Astrocyte (in vitro differentiated cells and primary cell): ENCODE measurements at regions not wholly inside any gene's neighbourhood (a gene's known extent, or its start where the extent isn't known, plus 50 kb on each side); places are given as distances from the start of the nearest gene placed in this dataset.

ENCODE experiments used
- DNase-seq: peaks from one replicate; pipeline ENCODE4 v3.0.0-alpha.2; 2010; ENCODE audit warnings: low read depth
- FAIRE-seq: peaks from 2 replicates; lab custom pipeline; 2011; peaks lifted over from hg19 to GRCh38; lab: Jason Lieb, UNC
- H2AFZ ChIP-seq: 2 replicates; pipeline ENCODE4 v1.6.0; 2012; ENCODE audit warnings: low read depth, low read length, inconsistent platforms
- H3K27ac ChIP-seq: 2 replicates; pipeline ENCODE4 v1.5.1; 2011; ENCODE audit warnings: low read depth, low read length, inconsistent platforms
- H3K27me3 ChIP-seq: 2 replicates; pipeline ENCODE4 v1.6.0; 2011; ENCODE audit warnings: low read length, inconsistent platforms; ENCODE audit not compliant: insufficient read depth
- H3K36me3 ChIP-seq: 2 replicates; pipeline ENCODE4 v1.5.1; 2011; ENCODE audit warnings: low read length, inconsistent platforms; ENCODE audit not compliant: insufficient read depth
- H3K4me1 ChIP-seq: 2 replicates; pipeline ENCODE4 v1.5.1; 2011; ENCODE audit warnings: low read length, inconsistent platforms; ENCODE audit not compliant: insufficient read depth
- H3K4me2 ChIP-seq: 2 replicates; pipeline ENCODE4 v1.6.0; 2012; ENCODE audit warnings: low read length, inconsistent platforms
- H3K4me3 ChIP-seq: 2 replicates; pipeline ENCODE4 v1.5.1; 2011; ENCODE audit warnings: low read depth, mild to moderate bottlenecking, low read length, inconsistent platforms; ENCODE audit not compliant: insufficient read depth
- H3K79me2 ChIP-seq: 2 replicates; pipeline ENCODE4 v1.6.0; 2012; ENCODE audit warnings: mild to moderate bottlenecking, low read length, inconsistent platforms; ENCODE audit not compliant: insufficient read depth
- H3K9ac ChIP-seq: 2 replicates; pipeline ENCODE4 v1.6.0; 2012; ENCODE audit warnings: mild to moderate bottlenecking, low read length, inconsistent platforms
- H3K9me3 ChIP-seq: 2 replicates; pipeline ENCODE4 v1.5.1; 2012; ENCODE audit warnings: low read depth, mild to moderate bottlenecking, low read length, inconsistent platforms; ENCODE audit not compliant: insufficient read depth
- H4K20me1 ChIP-seq: 2 replicates; pipeline ENCODE4 v1.6.0; 2012; ENCODE audit warnings: low read length, inconsistent platforms; ENCODE audit not compliant: insufficient read depth
- H3K27ac Mint-ChIP-seq: one replicate; pipeline ENCODE4 v1.8.0; 2021; ENCODE audit warnings: mild to moderate bottlenecking, mixed read lengths; ENCODE audit not compliant: unreplicated experiment
- H3K27me3 Mint-ChIP-seq: one replicate; pipeline ENCODE4 v1.8.0; 2021; ENCODE audit warnings: low read depth, mixed read lengths; ENCODE audit not compliant: unreplicated experiment
- H3K36me3 Mint-ChIP-seq: one replicate; pipeline ENCODE4 v1.8.0; 2021; ENCODE audit warnings: low read depth, mixed read lengths; ENCODE audit not compliant: unreplicated experiment
- H3K4me1 Mint-ChIP-seq: one replicate; pipeline ENCODE4 v1.8.0; 2021; ENCODE audit warnings: low read depth, mixed read lengths; ENCODE audit not compliant: unreplicated experiment
- H3K4me3 Mint-ChIP-seq: one replicate; pipeline ENCODE4 v1.8.0; 2021; ENCODE audit warnings: mild to moderate bottlenecking, moderate library complexity, mixed read lengths; ENCODE audit not compliant: unreplicated experiment
- H3K9me3 Mint-ChIP-seq: one replicate; pipeline ENCODE4 v1.8.0; 2021; ENCODE audit warnings: mild to moderate bottlenecking, mixed read lengths; ENCODE audit not compliant: unreplicated experiment
- EZH2 ChIP-seq: IDR thresholded peaks from 2 replicates; pipeline ENCODE4 v1.6.1; 2012; ENCODE audit warnings: mild to moderate bottlenecking, low read length, inconsistent platforms; ENCODE audit not compliant: insufficient read depth
- TF ChIP-seq, protein P1 (sequence below): IDR thresholded peaks from 2 replicates; pipeline ENCODE4 v1.5.1; 2011; ENCODE audit warnings: low read depth, mild to moderate bottlenecking, inconsistent platforms, low read length, moderate library complexity; ENCODE audit not compliant: insufficient read depth

GRCh38 chr12:58140395-58140794 lies 199.0 kb downstream of the ATP23 start:
- H3K4me3 Mint-ChIP-seq, result no peak overlapping the region
- H3K27me3 ChIP-seq, result no peaks in the 10 kb centered on the region
- no peaks in the 10 kb centered on the region for H4K20me1 ChIP-seq
- H3K27ac Mint-ChIP-seq, result no peak overlapping the region
- TF ChIP-seq EZH2, result no peak
- TF ChIP-seq, protein P1, sequence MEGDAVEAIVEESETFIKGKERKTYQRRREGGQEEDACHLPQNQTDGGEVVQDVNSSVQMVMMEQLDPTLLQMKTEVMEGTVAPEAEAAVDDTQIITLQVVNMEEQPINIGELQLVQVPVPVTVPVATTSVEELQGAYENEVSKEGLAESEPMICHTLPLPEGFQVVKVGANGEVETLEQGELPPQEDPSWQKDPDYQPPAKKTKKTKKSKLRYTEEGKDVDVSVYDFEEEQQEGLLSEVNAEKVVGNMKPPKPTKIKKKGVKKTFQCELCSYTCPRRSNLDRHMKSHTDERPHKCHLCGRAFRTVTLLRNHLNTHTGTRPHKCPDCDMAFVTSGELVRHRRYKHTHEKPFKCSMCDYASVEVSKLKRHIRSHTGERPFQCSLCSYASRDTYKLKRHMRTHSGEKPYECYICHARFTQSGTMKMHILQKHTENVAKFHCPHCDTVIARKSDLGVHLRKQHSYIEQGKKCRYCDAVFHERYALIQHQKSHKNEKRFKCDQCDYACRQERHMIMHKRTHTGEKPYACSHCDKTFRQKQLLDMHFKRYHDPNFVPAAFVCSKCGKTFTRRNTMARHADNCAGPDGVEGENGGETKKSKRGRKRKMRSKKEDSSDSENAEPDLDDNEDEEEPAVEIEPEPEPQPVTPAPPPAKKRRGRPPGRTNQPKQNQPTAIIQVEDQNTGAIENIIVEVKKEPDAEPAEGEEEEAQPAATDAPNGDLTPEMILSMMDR, result no peak
- H3K4me2 ChIP-seq, result no peak overlapping the region
- no peaks in the 10 kb centered on the region for H3K9me3 ChIP-seq
- H3K79me2 ChIP-seq, result no peaks in the 10 kb centered on the region
- H3K36me3 ChIP-seq, result no peaks in the 10 kb centered on the region
- H3K27me3 Mint-ChIP-seq, result peaks cover 3% of the 10 kb centered on the region
- H3K36me3 Mint-ChIP-seq, result no peaks in the 10 kb centered on the region
- no peaks in the 10 kb centered on the region for H3K4me1 Mint-ChIP-seq
- peaks cover 6% of the 10 kb centered on the region for H3K9me3 Mint-ChIP-seq
- H3K4me3 ChIP-seq, result no peak overlapping the region
- no peak overlapping the region for H3K9ac ChIP-seq
- FAIRE-seq (no peak), DNase-seq (no peak)
- H2AFZ ChIP-seq, result no peak overlapping the region
- H3K4me1 ChIP-seq, result no peaks in the 10 kb centered on the region
- no peak overlapping the region for H3K27ac ChIP-seq

- Mint-ChIP-seq H3K27ac (no peak overlapping the region), H3K4me1 (no peaks in the 10 kb centered on the region), H3K27me3 (peaks cover 3% of the 10 kb centered on the region), H3K9me3 (peaks cover 7% of the 10 kb centered on the region), H3K36me3 (no peaks in the 10 kb centered on the region), H3K4me3 (no peak overlapping the region)
- no peak overlapping the region for H3K4me2 ChIP-seq
- no peaks in the 10 kb centered on the region for H3K27me3 ChIP-seq
- no peak for DNase-seq
- no peak overlapping the region for H3K4me3 ChIP-seq
- FAIRE-seq, result no peak
- no peaks in the 10 kb centered on the region for H4K20me1 ChIP-seq
- no peak overlapping the region for H3K9ac ChIP-seq
- H3K79me2 ChIP-seq, result no peaks in the 10 kb centered on the region
- TF ChIP-seq, protein P1, result no peak
- no peak for TF ChIP-seq EZH2
- H3K36me3 ChIP-seq, result no peaks in the 10 kb centered on the region
- H3K4me1 ChIP-seq, result no peaks in the 10 kb centered on the region
- H2AFZ ChIP-seq, result no peak overlapping the region
- no peaks in the 10 kb centered on the region for H3K9me3 ChIP-seq
- no peak overlapping the region for H3K27ac ChIP-seq
These were observed 201.6 kb downstream of the ATP23 start for GRCh38 chr12:58142991-58143390.

GRCh38 chr12:58143498-58143995 lies 202.2 kb downstream of the ATP23 start:
- Histone ChIP-seq H3K4me2 (no peak overlapping the region), H3K27ac (no peak overlapping the region), H3K36me3 (no peaks in the 10 kb centered on the region), H2AFZ (no peak overlapping the region), H3K4me1 (no peaks in the 10 kb centered on the region), H3K79me2 (no peaks in the 10 kb centered on the region), H3K4me3 (no peak overlapping the region), H3K27me3 (no peaks in the 10 kb centered on the region), H3K9me3 (no peaks in the 10 kb centered on the region), H3K9ac (no peak overlapping the region), H4K20me1 (no peaks in the 10 kb centered on the region)
- Mint-ChIP-seq H3K4me3 (no peak overlapping the region), H3K27ac (no peak overlapping the region), H3K27me3 (peaks cover 3% of the 10 kb centered on the region), H3K9me3 (peaks cover 7% of the 10 kb centered on the region), H3K36me3 (no peaks in the 10 kb centered on the region), H3K4me1 (peaks cover 2% of the 10 kb centered on the region)
- FAIRE-seq (no peak), DNase-seq (no peak)
- TF ChIP-seq EZH2, result no peak
